HUES6 (cell line): ENCODE measurements at regions not wholly inside any gene's neighbourhood (a gene's known extent, or its start where the extent isn't known, plus 50 kb on each side); places are given as distances from the start of the nearest gene placed in this dataset.

ENCODE experiments used
- H3K27ac ChIP-seq: 2 replicates; pipeline ENCODE4 v1.7.0; 2013; ENCODE audit warnings: low read depth, mild to moderate bottlenecking, low read length, inconsistent platforms
- H3K27me3 ChIP-seq: 2 replicates; pipeline ENCODE4 v1.6.1; 2013; ENCODE audit warnings: low read length; ENCODE audit not compliant: control insufficient read depth, insufficient read depth
- H3K36me3 ChIP-seq: 2 replicates; pipeline ENCODE4 v1.6.1; 2013; ENCODE audit warnings: low read length; ENCODE audit not compliant: control insufficient read depth, insufficient read depth
- H3K4me1 ChIP-seq: 2 replicates; pipeline ENCODE4 v1.6.1; 2013; ENCODE audit warnings: low read length; ENCODE audit not compliant: control insufficient read depth, insufficient read depth
- H3K4me3 ChIP-seq: 2 replicates; pipeline ENCODE4 v1.5.1; 2013; ENCODE audit warnings: low read depth, low read length
- H3K9ac ChIP-seq: one replicate; pipeline ENCODE4 v1.6.1; 2013; ENCODE audit warnings: mild to moderate bottlenecking, low read length
- H3K9me3 ChIP-seq: 2 replicates; pipeline ENCODE4 v1.6.1; 2013; ENCODE audit warnings: low read depth, low read length; ENCODE audit not compliant: control insufficient read depth, insufficient read depth

- Histone ChIP-seq H3K27me3 (no peaks in the 10 kb centered on the region), H3K4me1 (peaks cover 64% of the 10 kb centered on the region), H3K4me3 (no peak overlapping the region), H3K9me3 (no peaks in the 10 kb centered on the region), H3K27ac (no peak overlapping the region), H3K9ac (peak overlapping the region; percentile 46), H3K36me3 (no peaks in the 10 kb centered on the region)
Observed at GRCh38 chr1:234726359-234726943, 116.5 kb upstream of the IRF2BP2 start.

- Histone ChIP-seq H3K27me3 (no peaks in the 10 kb centered on the region), H3K27ac (peak overlapping the region; percentile 74), H3K36me3 (no peaks in the 10 kb centered on the region), H3K9me3 (no peaks in the 10 kb centered on the region), H3K9ac (peak overlapping the region; percentile 63), H3K4me1 (peaks cover 63% of the 10 kb centered on the region), H3K4me3 (no peak overlapping the region)
Observed at GRCh38 chr1:234725177-234726132, 115.5 kb upstream of the IRF2BP2 start.

GRCh38 chr1:234724516-234725176 lies 114.7 kb upstream of the IRF2BP2 start:
- Histone ChIP-seq H3K4me1 (peaks cover 62% of the 10 kb centered on the region), H3K9ac (peak overlapping the region; percentile 63), H3K27ac (peak overlapping the region; percentile 74), H3K36me3 (no peaks in the 10 kb centered on the region), H3K9me3 (no peaks in the 10 kb centered on the region), H3K27me3 (no peaks in the 10 kb centered on the region), H3K4me3 (peak overlapping the region; percentile 17; the same call in 1 of the 2 replicates)

GRCh38 chr1:234722904-234723720 lies 113.1 kb upstream of the IRF2BP2 start:
- Histone ChIP-seq H3K9me3 (no peaks in the 10 kb centered on the region), H3K9ac (peak overlapping the region; percentile 44), H3K27ac (peak overlapping the region; percentile 71), H3K4me1 (peaks cover 68% of the 10 kb centered on the region), H3K36me3 (no peaks in the 10 kb centered on the region), H3K27me3 (no peaks in the 10 kb centered on the region), H3K4me3 (no peak overlapping the region)

GRCh38 chr1:234722270-234722704 lies 112.3 kb upstream of the IRF2BP2 start:
- Histone ChIP-seq H3K9me3 (no peaks in the 10 kb centered on the region), H3K4me3 (no peak overlapping the region), H3K9ac (no peak overlapping the region), H3K36me3 (no peaks in the 10 kb centered on the region), H3K4me1 (peaks cover 69% of the 10 kb centered on the region), H3K27ac (no peak overlapping the region), H3K27me3 (no peaks in the 10 kb centered on the region)

- peaks cover 63% of the 10 kb centered on the region for H3K4me1 ChIP-seq
- no peaks in the 10 kb centered on the region for H3K36me3 ChIP-seq
- H3K9me3 ChIP-seq: no peaks in the 10 kb centered on the region
- H3K27ac ChIP-seq: no peak overlapping the region
- H3K27me3 ChIP-seq: no peaks in the 10 kb centered on the region
- H3K4me3 ChIP-seq: no peak overlapping the region
- H3K9ac ChIP-seq: no peak overlapping the region
Observed at GRCh38 chr1:234721476-234722269, 111.7 kb upstream of the IRF2BP2 start.

- Histone ChIP-seq H3K27ac (no peak overlapping the region), H3K4me3 (no peak overlapping the region), H3K4me1 (peaks cover 55% of the 10 kb centered on the region), H3K36me3 (no peaks in the 10 kb centered on the region), H3K9me3 (no peaks in the 10 kb centered on the region), H3K9ac (no peak overlapping the region), H3K27me3 (no peaks in the 10 kb centered on the region)
Observed at GRCh38 chr1:234720709-234721441, 110.9 kb upstream of the IRF2BP2 start.

- Histone ChIP-seq H3K27me3 (no peaks in the 10 kb centered on the region), H3K36me3 (no peaks in the 10 kb centered on the region), H3K4me1 (peaks cover 43% of the 10 kb centered on the region), H3K27ac (no peak overlapping the region), H3K9ac (no peak overlapping the region), H3K4me3 (no peak overlapping the region), H3K9me3 (no peaks in the 10 kb centered on the region)
Observed at GRCh38 chr1:234719454-234720251, 109.7 kb upstream of the IRF2BP2 start.
